ENCODE measurements at regions not wholly inside any gene's neighbourhood (a gene's known extent, or its start where the extent isn't known, plus 50 kb on each side); places are given as distances from the start of the nearest gene placed in this dataset.

- TF ChIP-seq ZNF7 (CRISPR knock-in tag; IDR thresholded peaks at IDR 0.05) (no peak), ARID3A (IDR thresholded peaks at IDR 0.05; ENCODE audit: low read depth, low read length) (no peak), REXO4 (CRISPR knock-in tag; IDR thresholded peaks at IDR 0.05; ENCODE audit: borderline replicate concordance) (no peak), SUZ12 (IDR thresholded peaks at IDR 0.05; ENCODE audit: low read depth, low read length) (no peak), MTA3 (CRISPR knock-in tag; IDR thresholded peaks at IDR 0.05) (no peak), DZIP1 (CRISPR knock-in tag; IDR thresholded peaks at IDR 0.05) (no peak), ZNF773 (CRISPR knock-in tag; IDR thresholded peaks at IDR 0.05; ENCODE audit: borderline replicate concordance) (no peak), TBX3 (IDR thresholded peaks at IDR 0.05; ENCODE audit: borderline replicate concordance) (no peak)
Measured at GRCh38 chr10:123567984-123568739, 98.0 kb upstream of the GPR26 start (continued).

GRCh38 chr10:123568751-123569150 is 97.4 kb upstream of the GPR26 start:
- no peaks in the 10 kb centered on the region for H3K36me3 ChIP-seq (replicated peaks in 1 of 2; ENCODE audit: control insufficient read depth in 1 of 2, insufficient read depth in 2 of 2, low read length in 2 of 2)
- BruUV-seq (replicated peaks) = no TSS peak
- CTCF ChIA-PET (ENCODE audit: low intra/inter-chr PET ratio, low total read pairs) = no interaction called here
- no peak overlapping the region for H3K4me2 ChIP-seq (ENCODE audit: low read depth, low read length)
- intact Hi-C loops (cut with micrococcal nuclease; ENCODE audit: unreplicated experiment) (no loop called here), in situ Hi-C loops (cut with HindIII; ENCODE audit: extremely low pct_ligation_motif_present, low pct_unique_long_range_greater_than_20kb) (loop anchor here (10.0 to 25.0 kb wide), 2 partner anchors 524 to 931 kb away; no protein-coding TSS in a partner anchor)
- no peaks in the 10 kb centered on the region for H3K4me1 ChIP-seq (ENCODE audit: insufficient read depth, low read length)
- no peak overlapping the region for H3K4me3 ChIP-seq (replicated peaks in 1 of 3; ENCODE audit: insufficient read depth in 1 of 3, low read depth in 2 of 3, low read length in 3 of 3)
- H3K9me3 ChIP-seq (ENCODE audit: low read length) = no peaks in the 10 kb centered on the region
- no peak overlapping the region for H3K27ac ChIP-seq (ENCODE audit: extremely low read length, insufficient read depth, low read length)
- POLR2A ChIA-PET = no interaction called here
- H3K9ac ChIP-seq (ENCODE audit: insufficient read depth, low read depth, low read length) = no peak overlapping the region
- no peaks in the 10 kb centered on the region for H4K20me1 ChIP-seq (ENCODE audit: insufficient read depth, low read length)
- FAIRE-seq (no peak), ATAC-seq (no peak), DNase-seq (ENCODE audit: low spot score) (no peak)
- WGBS (ENCODE audit: low lambda C conversion rate) = 2% methylated on average over 6 of the region's 6 CpGs
- no peak overlapping the region for H2AFZ ChIP-seq (ENCODE audit: low read length)
- peaks cover 1 to 44% of the 10 kb centered on the region in 2 experiments; a peak in 4 of 5 replicates for H3K27me3 ChIP-seq (ENCODE audit: control insufficient read depth in 1 of 2, insufficient read depth in 2 of 2, low read length in 2 of 2)
- no peaks in the 10 kb centered on the region for H3K79me2 ChIP-seq (ENCODE audit: insufficient read depth, low read length)
- TF ChIP-seq THAP7 (CRISPR knock-in tag; IDR thresholded peaks at IDR 0.05) = no peak
- no peak for TF ChIP-seq NR2F6 (IDR thresholded peaks at IDR 0.05)
- TF ChIP-seq NR2F6 (CRISPR knock-in tag; IDR thresholded peaks at IDR 0.05) = no peak
- no peak for TF ChIP-seq PLRG1 (conservative IDR thresholded peaks at IDR 0.05)
- no peak for TF ChIP-seq SPEN (CRISPR knock-in tag; IDR thresholded peaks at IDR 0.05; ENCODE audit: low read depth)
- TF ChIP-seq ZNF3 (CRISPR knock-in tag; IDR thresholded peaks at IDR 0.05) = no peak
- no peak for TF ChIP-seq ZSCAN25 (CRISPR knock-in tag; IDR thresholded peaks at IDR 0.05)
- no peak for TF ChIP-seq CC2D1A (CRISPR knock-in tag; IDR thresholded peaks at IDR 0.05)
- TF ChIP-seq ZNF788 (CRISPR knock-in tag; IDR thresholded peaks at IDR 0.05; ENCODE audit: borderline replicate concordance) = no peak
- TF ChIP-seq PRPF4 (IDR thresholded peaks at IDR 0.05; ENCODE audit: low read depth, low read length, poor library complexity, severe bottlenecking) = no peak
- no peak for TF ChIP-seq ZNF460 (CRISPR knock-in tag; IDR thresholded peaks at IDR 0.05; ENCODE audit: borderline replicate concordance)
- TF ChIP-seq ZNF225 (CRISPR knock-in tag; IDR thresholded peaks at IDR 0.05) = no peak
- TF ChIP-seq ZNF251 (CRISPR knock-in tag; IDR thresholded peaks at IDR 0.05) = no peak

Data from HepG2 (cell line).